ENCODE measurements at regions not wholly inside any gene's neighbourhood (a gene's known extent, or its start where the extent isn't known, plus 50 kb on each side); places are given as distances from the start of the nearest gene placed in this dataset.

DNA sequence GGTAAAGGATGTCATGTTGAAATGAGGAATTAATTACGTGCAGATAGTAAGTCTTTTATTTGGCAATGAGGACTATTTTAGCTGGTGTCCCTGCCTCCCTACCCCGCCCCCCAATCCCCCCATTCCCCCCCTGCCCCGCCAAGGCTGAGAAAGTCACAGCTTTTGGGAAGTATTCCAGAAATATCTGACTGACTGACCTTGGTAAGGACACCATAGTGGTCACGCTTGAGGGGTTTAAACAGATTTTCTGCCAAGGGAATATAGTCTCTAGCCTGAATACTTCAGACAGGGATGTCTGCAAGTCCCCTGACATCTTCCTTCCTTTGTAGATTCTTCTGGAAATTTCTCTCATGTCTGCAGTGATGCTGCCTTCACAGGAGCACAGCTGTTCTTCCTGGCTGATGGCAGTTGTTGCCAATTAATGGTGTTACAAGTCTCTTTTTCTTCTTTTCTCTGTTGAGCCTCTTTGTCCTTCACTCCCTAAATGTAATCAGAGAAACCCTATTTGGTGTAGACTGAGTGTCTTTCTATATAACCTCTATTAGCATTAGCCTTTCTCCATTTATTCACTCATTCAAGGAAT, 53.7 kb upstream of the MGAT5 start:
- no peak for DNase-seq (ENCODE audit: low read depth in 3 of 3)

GRCh38 chr2:134201533-134201932, 52.3 kb upstream of the MGAT5 start:
- DNase-seq (ENCODE audit: low read depth in 3 of 3): no peak

GRCh38 chr2:134202371-134202770, 51.5 kb upstream of the MGAT5 start:
- DNase-seq (ENCODE audit: low read depth in 3 of 3): no peak

- no peak for DNase-seq (ENCODE audit: low read depth in 3 of 3)
Measured at GRCh38 chr2:134203175-134203574, 50.7 kb upstream of the MGAT5 start.
